ENCODE measurements at regions not wholly inside any gene's neighbourhood (a gene's known extent, or its start where the extent isn't known, plus 50 kb on each side); places are given as distances from the start of the nearest gene placed in this dataset.
"Not testable (repeated sequence)": the region's sequence is repeated elsewhere in the genome, so short reads cannot be mapped to it uniquely, and the experiment has no call there.

- TF ChIP-seq POLR2A (IDR thresholded peaks at IDR 0.05; ENCODE audit: low read depth); POLR2AphosphoS5 (IDR thresholded peaks at IDR 0.05): not testable (repeated sequence)
- peak in 2 of 3 experiments; percentile 29 to 55 for TF ChIP-seq CTCF (IDR thresholded peaks at IDR 0.05)
Measured at GRCh38 chr16:27605500-27606106, 55.7 kb downstream of the KATNIP start.

Data from esophagus muscularis mucosa (tissue), 3 donors.